HEK293 (cell line): ENCODE measurements at regions not wholly inside any gene's neighbourhood (a gene's known extent, or its start where the extent isn't known, plus 50 kb on each side); places are given as distances from the start of the nearest gene placed in this dataset.

Experiments
- GLIS2 ChIP-seq: fragments of 450-650 bp; formaldehyde crosslinking; IDR thresholded peaks from 2 replicates; pipeline ENCODE4 v1.5.1; 2016; ENCODE audit warnings: missing biosample characterization, missing genetic modification characterization
- YY1 ChIP-seq: fragments of 450-650 bp; formaldehyde crosslinking; IDR thresholded peaks from 2 replicates; pipeline ENCODE4 v1.5.1; 2018; ENCODE audit warnings: missing biosample characterization, missing genetic modification characterization
- ZFP41 ChIP-seq: fragments of 450-650 bp; formaldehyde crosslinking; IDR thresholded peaks from 2 replicates; pipeline ENCODE4 v1.5.1; 2016; ENCODE audit warnings: missing biosample characterization, missing genetic modification characterization, borderline replicate concordance
- ZNF16 ChIP-seq: fragments of 450-650 bp; formaldehyde crosslinking; IDR thresholded peaks from 2 replicates; pipeline ENCODE4 v1.5.1; 2016; ENCODE audit warnings: low read depth, missing biosample characterization, missing genetic modification characterization
- ZNF221 ChIP-seq: fragments of 450-650 bp; formaldehyde crosslinking; IDR thresholded peaks from 2 replicates; pipeline ENCODE4 v1.5.1; 2017; ENCODE audit warnings: missing biosample characterization, missing genetic modification characterization, borderline replicate concordance
- ZNF274 ChIP-seq, 2 experiments: fragments of 200-500 bp in 1 of 2; fragments of 450-650 bp in 1 of 2; sonication (Bioruptor generic) in 1 of 2; formaldehyde crosslinking in 1 of 2; IDR thresholded peaks; 2 replicates each; pipeline versions ENCODE4 v1.5.1 to v1.6.1; 2014 to 2016; ENCODE audit warnings: borderline replicate concordance in 1 of 2, inconsistent platforms in 1 of 2, low read length in 1 of 2, missing biosample characterization in 1 of 2, missing genetic modification characterization in 1 of 2
- ZNF404 ChIP-seq: fragments of 450-650 bp; formaldehyde crosslinking; IDR thresholded peaks from 2 replicates; pipeline ENCODE4 v1.5.1; 2017; ENCODE audit warnings: missing biosample characterization, missing genetic modification characterization
- ZNF571 ChIP-seq: fragments of 450-650 bp; formaldehyde crosslinking; IDR thresholded peaks from 2 replicates; pipeline ENCODE4 v1.5.0; 2017; ENCODE audit warnings: missing biosample characterization, missing genetic modification characterization
- TF ChIP-seq, protein P1 (sequence below): fragments of 450-650 bp; formaldehyde crosslinking; IDR thresholded peaks from 2 replicates; pipeline ENCODE4 v1.5.1; 2016; ENCODE audit warnings: missing biosample characterization, missing genetic modification characterization
- TF ChIP-seq, protein P2 (sequence below): fragments of 450-650 bp; formaldehyde crosslinking; IDR thresholded peaks from 2 replicates; pipeline ENCODE4; 2016; ENCODE audit warnings: missing biosample characterization, missing genetic modification characterization

DNA sequence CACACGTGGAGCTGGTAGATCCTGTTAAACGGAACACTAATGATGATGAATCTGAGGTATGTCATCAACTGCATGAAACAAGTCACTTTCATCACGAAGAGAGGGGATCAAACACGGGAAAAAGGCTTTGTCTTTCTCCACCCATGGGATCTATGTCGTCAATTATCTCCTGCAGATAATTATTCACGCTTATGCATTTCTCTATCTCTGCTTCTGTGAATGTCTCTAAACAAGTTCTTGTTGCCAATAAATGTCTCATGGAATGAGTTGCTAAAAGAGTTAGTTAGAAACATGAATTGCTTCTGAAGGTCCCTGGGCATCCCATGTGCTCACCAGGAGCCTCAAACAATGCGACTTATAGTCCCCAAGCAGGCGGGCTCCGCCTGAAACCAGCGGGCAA is 1228.2 kb upstream of the TMEM132C start:
- TF ChIP-seq, protein P1, sequence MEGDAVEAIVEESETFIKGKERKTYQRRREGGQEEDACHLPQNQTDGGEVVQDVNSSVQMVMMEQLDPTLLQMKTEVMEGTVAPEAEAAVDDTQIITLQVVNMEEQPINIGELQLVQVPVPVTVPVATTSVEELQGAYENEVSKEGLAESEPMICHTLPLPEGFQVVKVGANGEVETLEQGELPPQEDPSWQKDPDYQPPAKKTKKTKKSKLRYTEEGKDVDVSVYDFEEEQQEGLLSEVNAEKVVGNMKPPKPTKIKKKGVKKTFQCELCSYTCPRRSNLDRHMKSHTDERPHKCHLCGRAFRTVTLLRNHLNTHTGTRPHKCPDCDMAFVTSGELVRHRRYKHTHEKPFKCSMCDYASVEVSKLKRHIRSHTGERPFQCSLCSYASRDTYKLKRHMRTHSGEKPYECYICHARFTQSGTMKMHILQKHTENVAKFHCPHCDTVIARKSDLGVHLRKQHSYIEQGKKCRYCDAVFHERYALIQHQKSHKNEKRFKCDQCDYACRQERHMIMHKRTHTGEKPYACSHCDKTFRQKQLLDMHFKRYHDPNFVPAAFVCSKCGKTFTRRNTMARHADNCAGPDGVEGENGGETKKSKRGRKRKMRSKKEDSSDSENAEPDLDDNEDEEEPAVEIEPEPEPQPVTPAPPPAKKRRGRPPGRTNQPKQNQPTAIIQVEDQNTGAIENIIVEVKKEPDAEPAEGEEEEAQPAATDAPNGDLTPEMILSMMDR (tag by site-specific recombination), result no peak
- TF ChIP-seq ZNF571 (tag by site-specific recombination) (no peak), YY1 (no peak), ZNF404 (no peak), ZFP41 (tag by site-specific recombination) (no peak), ZNF221 (no peak), ZNF274 (IDR thresholded peaks at IDR 0.05; ENCODE audit: low read length) (no peak), ZNF274 (tag by site-specific recombination; IDR thresholded peaks at IDR 0.05; ENCODE audit: borderline replicate concordance) (no peak), ZNF16 (tag by site-specific recombination) (no peak), GLIS2 (no peak)
- TF ChIP-seq, protein P2, sequence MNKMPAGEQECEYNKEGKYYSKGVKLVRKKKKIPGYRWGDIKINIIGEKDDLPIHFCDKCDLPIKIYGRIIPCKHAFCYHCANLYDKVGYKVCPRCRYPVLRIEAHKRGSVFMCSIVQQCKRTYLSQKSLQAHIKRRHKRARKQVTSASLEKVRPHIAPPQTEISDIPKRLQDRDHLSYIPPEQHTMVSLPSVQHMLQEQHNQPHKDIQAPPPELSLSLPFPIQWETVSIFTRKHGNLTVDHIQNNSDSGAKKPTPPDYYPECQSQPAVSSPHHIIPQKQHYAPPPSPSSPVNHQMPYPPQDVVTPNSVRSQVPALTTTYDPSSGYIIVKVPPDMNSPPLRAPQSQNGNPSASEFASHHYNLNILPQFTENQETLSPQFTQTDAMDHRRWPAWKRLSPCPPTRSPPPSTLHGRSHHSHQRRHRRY, result no peak
